GM18505 (cell line): ENCODE measurements at regions not wholly inside any gene's neighbourhood (a gene's known extent, or its start where the extent isn't known, plus 50 kb on each side); places are given as distances from the start of the nearest gene placed in this dataset.
"Not testable (repeated sequence)": the region's sequence is repeated elsewhere in the genome, so short reads cannot be mapped to it uniquely, and the experiment has no call there.

Experiments used
- ATAC-seq: cut with Tn5 transposase; IDR thresholded peaks from one replicate; pipeline ENCODE4 v1.9.1; 2021; ENCODE audit not compliant: unreplicated experiment
- POLR2A ChIP-seq: IDR thresholded peaks from 4 replicates; pipeline ENCODE4 v1.6.1; 2011; ENCODE audit warnings: borderline replicate concordance; ENCODE audit not compliant: insufficient read depth, insufficient read length; ENCODE audit errors: extremely low read depth

- no peak for ATAC-seq
- TF ChIP-seq POLR2A = no peak
Measured at GRCh38 chr18:73163236-73163635, 295.4 kb upstream of the NETO1 start.

- no peak for ATAC-seq
- TF ChIP-seq POLR2A = no peak
Measured at GRCh38 chr18:73156117-73156516, 288.3 kb upstream of the NETO1 start.

GRCh38 chr18:73153271-73153670 lies 285.5 kb upstream of the NETO1 start:
- no peak for TF ChIP-seq POLR2A
- no peak for ATAC-seq

DNA sequence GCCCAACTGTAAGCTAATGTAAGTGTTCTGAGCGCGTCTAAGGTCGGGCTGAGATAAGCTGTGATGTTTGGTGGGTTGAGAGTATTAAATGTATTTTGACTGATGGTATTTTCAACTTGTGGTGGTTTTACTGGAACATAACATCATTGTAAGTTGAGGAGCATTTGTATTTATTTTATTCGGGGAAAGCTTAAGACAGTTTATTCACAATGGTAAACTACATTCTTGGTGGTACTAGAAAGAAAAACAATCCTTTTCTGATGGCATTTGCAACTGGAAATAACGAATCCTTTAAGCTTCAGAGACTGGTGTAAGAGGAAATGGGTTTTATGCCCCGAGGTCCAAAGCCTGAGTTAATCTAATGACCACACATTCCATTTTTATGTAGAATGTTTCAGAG lies 283.3 kb upstream of the NETO1 start:
- no peak for ATAC-seq
- TF ChIP-seq POLR2A = no peak

GRCh38 chr18:73150199-73150598 lies 282.4 kb upstream of the NETO1 start:
- no peak for ATAC-seq
- no peak for TF ChIP-seq POLR2A

DNA sequence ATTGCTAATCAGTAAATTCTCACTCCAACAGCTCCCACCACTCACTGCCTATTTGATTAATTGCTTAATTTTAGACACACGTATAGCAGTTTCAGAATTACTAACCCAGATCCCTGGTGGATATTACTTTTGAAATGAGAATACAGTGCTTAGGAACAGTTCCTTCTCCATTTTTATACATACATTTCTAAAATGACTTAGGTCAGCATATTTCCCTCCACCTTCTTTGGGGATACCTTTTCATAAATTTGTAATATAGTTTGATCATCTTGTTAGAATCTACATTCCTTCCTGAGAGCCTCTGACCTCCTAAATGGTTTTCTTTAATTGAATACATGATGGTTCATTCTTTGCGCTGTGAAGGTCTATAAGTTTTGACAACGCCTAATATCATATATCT lies 279.8 kb upstream of the NETO1 start:
- no peak for ATAC-seq
- no peak for TF ChIP-seq POLR2A

GRCh38 chr18:73144030-73144429 lies 276.2 kb upstream of the NETO1 start:
- no peak for TF ChIP-seq POLR2A

DNA sequence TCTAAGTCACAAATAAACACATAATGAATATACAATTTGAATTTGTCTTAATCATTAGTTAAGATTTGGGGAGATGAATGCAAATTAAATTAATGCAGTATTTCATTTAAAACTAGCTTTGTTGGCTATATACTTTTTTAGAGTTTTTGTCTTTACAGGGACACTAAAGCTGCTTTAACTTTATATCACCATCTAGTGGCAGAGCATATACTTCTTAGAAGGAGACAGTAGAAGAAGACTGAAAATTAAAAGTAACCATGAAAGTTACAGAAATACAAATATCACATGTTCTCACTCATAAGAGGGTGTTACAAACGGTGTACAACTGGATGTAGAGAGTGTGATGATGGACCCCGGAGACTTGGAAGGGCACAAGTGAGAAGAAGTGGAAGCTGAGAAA lies 268.3 kb upstream of the NETO1 start:
- TF ChIP-seq POLR2A = no peak
- no peak for ATAC-seq

More at GRCh38 chr18:73144030-73144429, 276.2 kb upstream of the NETO1 start:
- no peak for ATAC-seq

DNA sequence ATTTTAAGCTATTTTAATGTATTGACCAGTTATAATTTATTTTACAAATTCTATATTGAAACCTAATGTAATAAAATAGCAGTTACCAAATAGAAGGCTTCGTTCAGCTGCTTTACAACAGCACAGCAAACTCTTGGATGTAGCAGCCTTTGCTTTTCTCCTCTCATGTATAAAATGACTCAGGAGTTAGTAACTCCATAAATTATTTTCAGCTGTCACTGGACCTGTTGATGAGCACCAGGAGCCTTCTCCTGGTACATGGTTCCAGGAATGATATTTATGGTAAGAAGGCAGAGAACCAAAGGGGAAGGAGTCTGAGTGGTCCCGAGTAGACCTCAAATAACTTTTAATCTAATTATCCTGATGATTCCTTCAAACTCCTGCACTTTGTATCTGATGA lies 256.4 kb upstream of the NETO1 start:
- no peak for ATAC-seq

DNA sequence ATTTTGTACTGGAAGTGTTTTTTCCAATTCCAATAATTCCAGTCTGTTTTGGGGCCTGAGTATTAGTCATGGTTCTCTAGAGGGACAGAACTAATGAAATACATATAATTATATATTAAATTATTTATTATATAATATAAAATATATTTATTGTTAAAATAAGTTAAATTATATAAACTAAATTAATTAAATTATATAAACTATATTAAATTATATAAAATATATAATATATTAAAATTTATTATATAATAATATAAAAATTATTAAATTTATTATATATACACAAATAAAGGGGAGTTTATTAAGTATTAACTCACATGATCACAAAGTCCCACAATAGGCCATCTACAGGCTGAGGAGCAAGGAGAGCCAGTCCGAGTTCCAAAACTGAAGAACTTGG lies 253.4 kb upstream of the NETO1 start:
- TF ChIP-seq POLR2A = no peak
- no peak for ATAC-seq

More for the DNA sequence above, 256.4 kb upstream of the NETO1 start:
- no peak for TF ChIP-seq POLR2A

DNA sequence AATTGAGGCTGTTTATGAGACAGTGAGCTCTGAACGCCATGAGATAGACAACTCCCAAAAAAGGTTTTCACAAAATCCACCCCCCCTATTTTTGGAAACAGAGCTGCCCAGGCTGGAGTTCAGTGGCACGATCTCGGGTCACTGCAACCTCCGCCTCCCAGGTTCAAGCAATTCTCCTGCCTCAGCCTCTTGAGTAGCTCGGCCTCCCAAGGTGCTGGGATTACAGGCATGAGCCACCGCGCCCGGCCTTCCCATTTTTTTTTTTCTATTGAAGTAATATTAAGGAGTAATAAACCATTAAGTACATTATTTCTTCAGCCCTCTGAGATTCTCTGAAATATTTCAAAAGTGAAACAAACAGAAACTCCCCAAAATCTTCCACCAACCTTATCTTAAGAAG lies 252.8 kb upstream of the NETO1 start:
- no peak for TF ChIP-seq POLR2A
- no peak for ATAC-seq

GRCh38 chr18:73119574-73119973 lies 251.8 kb upstream of the NETO1 start:
- TF ChIP-seq POLR2A = no peak
- ATAC-seq = no peak

- no peak for TF ChIP-seq POLR2A
- ATAC-seq = no peak
Measured at GRCh38 chr18:73118121-73118816, 250.5 kb upstream of the NETO1 start.

- no peak for ATAC-seq
- TF ChIP-seq POLR2A = no peak
Measured at GRCh38 chr18:73110307-73110706, 242.5 kb upstream of the NETO1 start.

GRCh38 chr18:73101977-73102376 lies 234.2 kb upstream of the NETO1 start:
- no peak for ATAC-seq
- no peak for TF ChIP-seq POLR2A

GRCh38 chr18:73101491-73101890 lies 233.7 kb upstream of the NETO1 start:
- ATAC-seq = not testable (repeated sequence)
